Umbilical cord (tissue), 1 donor: ENCODE measurements at regions not wholly inside any gene's neighbourhood (a gene's known extent, or its start where the extent isn't known, plus 50 kb on each side); places are given as distances from the start of the nearest gene placed in this dataset.

Experiments
- DNase-seq: peaks from one replicate; pipeline ENCODE4 v3.0.0-alpha.2; 2015; ENCODE audit warnings: low spot score

- DNase-seq, result no peak
These were observed 267.2 kb upstream of the MTNR1B start for GRCh38 chr11:92702037-92702804.

GRCh38 chr11:92702805-92703448 is 266.5 kb upstream of the MTNR1B start:
- DNase-seq, result peak; percentile 69

GRCh38 chr11:92703449-92703830 is 266.0 kb upstream of the MTNR1B start:
- peak; percentile 34 for DNase-seq

- peak; percentile 71 for DNase-seq
These were observed 262.3 kb upstream of the MTNR1B start for GRCh38 chr11:92707173-92707619.

GRCh38 chr11:92707665-92708064 is 261.8 kb upstream of the MTNR1B start:
- DNase-seq, result peak; percentile 51

GRCh38 chr11:92709329-92709728 is 260.1 kb upstream of the MTNR1B start:
- no peak for DNase-seq

DNA sequence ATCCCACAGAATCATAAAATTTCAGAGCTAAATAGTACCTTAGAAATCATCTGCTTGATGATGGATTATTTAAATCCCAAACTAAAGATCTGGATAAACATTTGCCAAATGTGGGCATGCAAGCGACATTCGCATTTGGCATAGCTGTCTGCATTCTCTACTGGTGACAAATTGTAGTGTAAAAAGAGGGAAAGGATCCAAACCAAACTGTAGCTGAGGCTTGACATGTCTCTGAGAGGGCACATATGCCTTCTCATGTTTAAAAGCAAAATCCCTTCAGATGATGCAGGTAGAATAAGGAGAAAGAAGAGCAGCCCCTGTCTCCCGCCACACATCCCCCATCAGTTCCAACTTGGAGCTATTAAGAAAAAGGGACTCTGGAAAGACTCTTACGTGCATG is 257.5 kb upstream of the MTNR1B start:
- DNase-seq, result peak; percentile 35

GRCh38 chr11:92714111-92714510 is 255.3 kb upstream of the MTNR1B start:
- no peak for DNase-seq

GRCh38 chr11:92717240-92717639 is 252.2 kb upstream of the MTNR1B start:
- DNase-seq, result no peak

DNA sequence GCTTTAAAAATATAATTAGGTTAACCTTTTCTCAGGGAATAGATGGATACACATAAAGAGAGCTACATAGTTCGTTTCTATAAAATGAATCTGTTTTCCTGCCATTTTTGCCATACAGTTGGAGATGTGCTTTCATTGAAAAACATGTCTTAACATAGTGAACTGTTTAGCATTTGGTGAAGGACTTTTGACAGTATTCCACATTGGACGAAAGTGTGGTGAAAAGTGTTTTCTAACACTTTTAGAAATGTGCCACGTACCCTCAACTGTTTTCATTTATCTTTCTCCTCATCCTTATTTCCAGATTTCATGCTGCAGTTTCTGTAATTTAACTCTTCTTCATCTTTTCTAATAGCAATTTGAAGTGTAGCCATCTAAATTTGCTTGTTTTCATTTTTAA is 249.1 kb upstream of the MTNR1B start:
- no peak for DNase-seq

DNA sequence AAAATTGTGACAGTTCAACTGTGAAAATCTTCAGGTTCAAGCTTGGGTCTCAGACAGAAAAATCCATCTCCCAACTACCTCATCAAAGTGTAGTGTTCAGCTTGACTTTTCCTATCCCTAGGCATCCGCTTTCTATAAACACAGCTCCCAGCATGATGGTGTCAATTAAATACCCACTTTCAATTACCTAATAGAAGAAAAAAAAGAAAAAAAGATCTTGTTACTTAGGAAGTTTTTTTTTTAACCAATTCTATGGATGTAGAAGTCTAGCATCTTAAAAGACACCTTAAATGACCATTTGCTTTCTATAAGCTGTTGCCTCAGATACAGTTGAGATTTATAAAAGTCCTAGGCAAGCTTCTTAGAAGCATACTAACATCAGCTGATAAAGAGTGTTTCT is 244.1 kb upstream of the MTNR1B start:
- DNase-seq, result peak; percentile 15

DNA sequence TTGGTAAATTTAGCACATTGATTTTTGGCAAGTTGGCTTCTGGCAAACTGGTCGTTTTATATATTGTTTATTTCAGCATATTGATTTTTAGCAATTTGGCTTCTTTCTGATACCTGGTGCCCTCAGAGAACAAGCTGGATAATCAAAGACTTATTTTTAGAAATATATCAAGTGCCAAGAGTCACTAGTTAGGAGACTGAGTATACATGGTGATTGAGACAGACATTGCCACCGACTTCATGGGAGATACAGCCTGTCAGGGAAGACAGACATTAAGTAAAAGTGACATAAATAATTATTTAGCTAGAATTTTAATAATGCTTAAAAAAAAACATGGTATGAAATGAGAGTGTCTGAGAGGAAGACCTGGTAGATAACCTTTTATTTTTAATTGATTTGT is 242.3 kb upstream of the MTNR1B start:
- DNase-seq, result no peak

DNA sequence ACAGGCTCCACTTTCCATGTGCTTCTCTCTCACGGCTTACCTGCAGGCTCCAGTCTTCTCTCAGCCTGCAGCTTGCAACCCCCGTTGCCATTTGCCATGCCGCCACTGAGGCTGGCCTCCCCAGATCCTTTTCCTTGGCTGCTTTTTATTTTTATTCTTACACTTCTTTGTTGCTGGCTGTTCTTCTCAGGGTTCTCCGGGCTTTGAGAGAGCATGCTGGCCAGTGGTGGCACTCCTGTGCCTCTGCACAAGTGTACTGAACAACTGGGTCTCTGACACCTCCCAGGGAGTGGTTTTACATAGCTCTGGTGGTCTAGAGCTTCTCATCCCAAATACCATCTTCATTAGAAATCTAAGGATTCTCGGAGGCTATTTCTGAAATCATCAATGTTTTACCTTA is 241.7 kb upstream of the MTNR1B start:
- no peak for DNase-seq

- DNase-seq, result no peak
These were observed 240.8 kb upstream of the MTNR1B start for GRCh38 chr11:92728628-92729027.

GRCh38 chr11:92735039-92735438 is 234.4 kb upstream of the MTNR1B start:
- DNase-seq, result no peak

- DNase-seq, result peak; percentile 9
These were observed 231.2 kb upstream of the MTNR1B start for GRCh38 chr11:92738276-92738675.

GRCh38 chr11:92739041-92739440 is 230.4 kb upstream of the MTNR1B start:
- DNase-seq, result peak; percentile 93

- DNase-seq, result peak; percentile 65
These were observed 230.0 kb upstream of the MTNR1B start for GRCh38 chr11:92739491-92739890.

DNA sequence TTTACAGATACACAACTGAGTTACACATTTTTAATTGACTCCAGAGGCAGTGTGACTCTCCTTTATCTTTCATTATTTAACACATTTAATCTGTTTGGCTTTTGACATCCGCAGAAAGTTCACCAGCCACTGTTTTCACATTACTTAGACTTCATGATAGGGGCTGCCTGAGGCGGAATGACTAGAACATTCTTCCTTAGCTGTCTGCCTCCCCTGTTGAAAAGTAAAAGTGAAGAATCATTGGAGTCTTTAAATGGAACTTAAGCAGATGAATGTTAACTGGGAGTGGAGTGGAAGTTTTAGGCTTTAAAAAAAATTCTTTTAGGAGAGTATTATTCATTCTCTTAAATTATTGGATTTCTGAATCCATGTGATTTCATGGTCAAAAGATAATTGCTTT is 229.2 kb upstream of the MTNR1B start:
- DNase-seq, result peak; percentile 77

DNA sequence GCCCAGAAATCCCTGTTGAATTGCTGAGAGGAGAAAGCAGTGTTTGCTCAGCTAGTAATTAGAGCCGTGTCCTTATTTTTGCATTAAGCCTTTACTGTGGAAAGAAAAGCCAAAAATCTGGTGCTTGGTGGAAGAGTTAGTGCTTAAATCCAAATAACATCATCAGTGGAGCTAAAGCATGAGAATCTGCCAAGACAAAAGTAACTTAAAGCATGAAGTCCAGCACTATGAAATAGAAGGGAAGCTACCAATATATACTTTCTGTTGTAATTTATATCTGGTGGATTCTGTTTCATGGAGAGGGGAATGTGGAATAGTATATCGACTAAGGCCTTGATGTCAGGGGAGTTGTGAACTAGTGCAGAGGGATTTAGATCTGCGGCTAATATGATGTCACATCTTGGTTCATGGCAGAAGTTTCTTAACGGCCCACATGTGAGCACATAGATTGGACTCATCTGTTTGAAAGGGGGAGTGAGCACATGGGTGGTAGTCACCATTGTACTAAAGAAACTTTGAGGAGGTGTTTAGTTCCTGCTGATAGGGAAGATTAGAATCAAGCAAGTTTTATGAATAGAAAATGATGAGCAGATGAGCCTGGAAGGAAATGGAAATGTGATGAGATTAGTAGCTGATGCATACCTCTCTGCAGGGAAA is 224.4 kb upstream of the MTNR1B start:
- peak; percentile 72 for DNase-seq

DNA sequence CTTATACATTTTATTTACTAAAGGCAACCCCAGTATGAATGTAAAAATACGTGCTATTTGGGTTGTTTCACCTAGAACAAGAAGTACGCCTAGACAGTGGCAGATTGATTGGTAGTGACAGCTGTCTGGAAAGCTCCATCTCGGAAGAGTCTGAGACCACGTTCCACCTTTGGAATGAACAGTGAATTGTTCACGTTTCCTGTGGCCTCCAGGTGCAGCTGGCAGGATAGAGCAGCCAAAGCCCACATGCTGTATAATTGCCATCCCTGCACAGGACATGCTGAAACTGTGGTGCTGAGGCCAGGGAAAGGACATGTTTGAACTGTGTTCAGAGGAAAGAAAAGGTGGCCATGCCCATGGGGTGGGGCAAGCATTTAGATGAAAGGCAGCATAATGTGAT is 218.7 kb upstream of the MTNR1B start:
- DNase-seq, result no peak

DNA sequence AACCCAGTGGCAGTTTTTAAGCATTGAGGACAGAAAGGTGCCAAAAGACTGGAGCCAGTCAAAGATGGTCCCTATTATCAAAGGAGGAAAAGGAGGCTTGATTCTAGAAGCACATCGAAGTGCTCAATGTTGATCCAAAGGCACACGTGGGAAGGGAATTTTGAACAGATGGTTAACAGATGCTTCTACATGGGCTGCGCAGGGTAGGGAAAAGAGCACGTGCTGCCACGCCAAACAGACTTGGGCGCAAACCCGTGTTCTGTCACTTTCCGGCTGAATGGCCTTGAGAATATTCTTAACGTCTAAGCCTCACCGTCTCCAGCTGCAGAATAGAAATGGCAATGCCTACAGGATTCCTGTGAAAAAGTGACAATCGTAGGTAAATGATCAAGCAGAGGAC is 217.9 kb upstream of the MTNR1B start:
- DNase-seq, result no peak

DNA sequence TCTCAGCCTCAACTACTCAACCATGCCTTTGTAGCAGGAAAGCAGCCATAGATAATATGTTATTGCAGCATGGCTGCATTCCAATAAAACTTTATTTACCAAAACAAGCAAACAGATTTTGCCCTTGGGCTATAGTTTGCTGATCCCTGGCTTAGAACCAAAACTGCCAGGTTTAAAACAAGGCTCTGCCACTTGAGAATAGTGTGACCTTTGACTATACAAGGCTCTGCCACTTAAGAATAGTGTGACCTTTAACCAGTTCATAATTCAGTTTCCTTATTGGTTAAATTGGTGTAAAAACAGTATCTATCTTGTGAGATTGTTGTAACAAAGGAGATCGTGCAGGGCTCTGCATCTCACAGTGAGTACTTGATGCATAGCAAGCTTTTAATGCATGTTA is 217.3 kb upstream of the MTNR1B start:
- DNase-seq, result no peak
